ENCODE measurements at regions not wholly inside any gene's neighbourhood (a gene's known extent, or its start where the extent isn't known, plus 50 kb on each side); places are given as distances from the start of the nearest gene placed in this dataset.

GRCh38 chr5:12071455-12071854, 167.2 kb upstream of the CTNND2 start:
- Histone ChIP-seq H3T11ph (ENCODE audit: low read length) (no peak overlapping the region), H3K4me2 (ENCODE audit: insufficient read depth, insufficient read length, low read length) (no peak overlapping the region), H3K79me1 (ENCODE audit: insufficient read depth, low read depth, low read length, poor library complexity, severe bottlenecking) (no peaks in the 10 kb centered on the region), H3K18ac (ENCODE audit: insufficient read length, low read depth, low read length) (no peak overlapping the region), H2BK12ac (ENCODE audit: insufficient read length, low read depth, low read length) (no peak overlapping the region), H3K27me3 (ENCODE audit: insufficient read depth, low read length) (no peaks in the 10 kb centered on the region), H2BK120ac (ENCODE audit: low read depth, low read length, poor library complexity, severe bottlenecking) (no peak overlapping the region), H4K5ac (ENCODE audit: insufficient read length, low read depth, low read length) (no peak overlapping the region), H4K20me1 (ENCODE audit: control insufficient read depth, insufficient read depth, insufficient read length) (no peaks in the 10 kb centered on the region), H3K79me2 (ENCODE audit: insufficient read depth, low read length) (no peaks in the 10 kb centered on the region), H3K27ac (ENCODE audit: insufficient read length, low read depth, low read length) (no peak overlapping the region), H4K91ac (ENCODE audit: insufficient read length, low read depth, low read length) (no peak overlapping the region), H3K14ac (ENCODE audit: insufficient read depth, low read length) (no peak overlapping the region), H2AFZ (ENCODE audit: low read length) (no peak overlapping the region), H3K4me1 (ENCODE audit: insufficient read depth, low read length) (no peaks in the 10 kb centered on the region), H3K4ac (ENCODE audit: low read depth, low read length) (no peak overlapping the region), H3K23me2 (ENCODE audit: insufficient read length, low read depth, low read length, poor library complexity, severe bottlenecking) (no peaks in the 10 kb centered on the region), H3K23ac (ENCODE audit: insufficient read length, low read depth, low read length) (no peak overlapping the region), H3K9ac (ENCODE audit: extremely low read depth, insufficient read length, low read length) (no peak overlapping the region), H2AK5ac (ENCODE audit: insufficient read length, low read length) (no peak overlapping the region), H2BK15ac (ENCODE audit: low read depth, low read length) (no peak overlapping the region), H3K56ac (ENCODE audit: insufficient read length, low read depth, low read length) (no peak overlapping the region), H3K9me3 (ENCODE audit: control insufficient read depth, low read depth, low read length) (no peaks in the 10 kb centered on the region), H4K8ac (replicated peaks; ENCODE audit: insufficient read length, low read depth, low read length) (no peak overlapping the region), H2BK5ac (ENCODE audit: insufficient read length, low read length) (no peak overlapping the region), H2BK20ac (ENCODE audit: low read depth, low read length, poor library complexity, severe bottlenecking) (no peak overlapping the region)
- Mint-ChIP-seq H3K36me3 (ENCODE audit: insufficient read depth in 1 of 3, low read depth in 3 of 3) (no peaks in the 10 kb centered on the region), H3K4me3 (no peak overlapping the region), H3K27ac (no peak overlapping the region), H3K4me1 (peaks cover 6 to 7% of the 10 kb centered on the region in 2 experiments), H3K27me3 (ENCODE audit: low read depth) (no peaks in the 10 kb centered on the region), H3K9me3 (no peaks in the 10 kb centered on the region)
- no peak for TF ChIP-seq CTCF (conservative IDR thresholded peaks at IDR 0.05)
- no CpG with 5 or more reads among the region's 2 CpGs for WGBS (ENCODE audit: extremely low coverage, insufficient read length, low lambda C conversion rate)
- DNase-seq = no peak
